ENCODE measurements at regions not wholly inside any gene's neighbourhood (a gene's known extent, or its start where the extent isn't known, plus 50 kb on each side); places are given as distances from the start of the nearest gene placed in this dataset.

- TF ChIP-seq CTCF (IDR thresholded peaks at IDR 0.05) (peak; percentile 57 to 86 (median 79)), POLR2A (IDR thresholded peaks at IDR 0.05) (no peak)
These were observed 600.5 kb downstream of the USP25 start for GRCh38 chr21:16330082-16330907.

Measured in heart left ventricle (tissue), 13 donors.